BJ (cell line): ENCODE measurements at regions not wholly inside any gene's neighbourhood (a gene's known extent, or its start where the extent isn't known, plus 50 kb on each side); places are given as distances from the start of the nearest gene placed in this dataset.

ENCODE experiments used
- CTCF ChIA-PET: fragments of 350-600 bp; formaldehyde crosslinking; extraction: SDS; loops from one replicate; lab custom pipeline; 2021; ENCODE audit warnings: antibody characterized with exemption, inconsistent platforms; lab: Yijun Ruan, JAX
- POLR2A ChIA-PET: fragments of 300-600 bp; sonication (Branson Sonifier 250); formaldehyde crosslinking; extraction: SDS; loops from one replicate; lab custom pipeline; 2021; ENCODE audit warnings: antibody characterized with exemption; lab: Charles Lee
- DNase-seq: peaks from one replicate; pipeline ENCODE4 v3.0.0-alpha.2; 2011; ENCODE audit warnings: low read depth
- H3K27me3 ChIP-seq: 2 replicates; pipeline ENCODE4 v1.6.0; 2011; ENCODE audit warnings: low read length; ENCODE audit not compliant: control insufficient read depth, insufficient read depth
- H3K36me3 ChIP-seq: 2 replicates; pipeline ENCODE4 v1.5.1; 2011; ENCODE audit warnings: low read length; ENCODE audit not compliant: control insufficient read depth, insufficient read depth
- H3K4me3 ChIP-seq: 2 replicates; pipeline ENCODE4 v1.5.1; 2011; ENCODE audit warnings: low read depth, mild to moderate bottlenecking, control low read depth, low read length
- CTCF ChIP-seq: IDR thresholded peaks from 2 replicates; pipeline ENCODE4 v1.5.1; 2011; ENCODE audit warnings: low read depth, mild to moderate bottlenecking, control low read depth, inconsistent platforms, low read length, moderate library complexity; ENCODE audit not compliant: insufficient read depth

DNA sequence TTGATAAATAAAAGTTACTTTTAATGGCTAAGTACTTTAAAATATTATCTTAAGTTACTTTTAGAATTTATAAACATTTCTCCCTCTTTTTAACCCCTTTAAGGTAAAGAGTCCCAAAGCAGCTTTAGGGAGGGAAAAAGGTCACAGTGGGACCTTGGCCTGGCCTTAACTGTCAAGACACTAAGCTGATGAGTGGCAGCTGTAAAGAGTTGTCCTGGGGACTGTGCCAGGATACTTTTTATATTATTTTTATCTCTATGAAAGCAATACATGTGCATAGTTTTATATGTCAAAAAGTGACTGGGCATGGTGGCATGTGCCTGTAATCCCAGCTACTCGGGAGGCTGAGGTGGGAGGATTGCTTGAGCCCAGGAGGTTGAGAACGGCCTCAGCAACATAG, 94.2 kb upstream of the RESF1 start:
- Histone ChIP-seq H3K27me3 (no peaks in the 10 kb centered on the region), H3K4me3 (no peak overlapping the region), H3K36me3 (no peaks in the 10 kb centered on the region)
- TF ChIP-seq CTCF, result no peak
- POLR2A ChIA-PET, result interaction anchor here (0.7 kb wide), 1 partner anchor 136 kb away, joined by 5 read pairs; the partner anchor contains the start of gene AMN1
- CTCF ChIA-PET, result no interaction called here
- no peak for DNase-seq

- no peak for TF ChIP-seq CTCF
- no peak for DNase-seq
- no peaks in the 10 kb centered on the region for H3K27me3 ChIP-seq
- no peaks in the 10 kb centered on the region for H3K36me3 ChIP-seq
- ChIA-PET CTCF (no interaction called here), POLR2A (no interaction called here)
- H3K4me3 ChIP-seq, result no peak overlapping the region
These were observed 97.9 kb upstream of the RESF1 start for GRCh38 chr12:31861360-31861759.

GRCh38 chr12:31860401-31860800, 98.8 kb upstream of the RESF1 start:
- ChIA-PET CTCF (no interaction called here), POLR2A (no interaction called here)
- TF ChIP-seq CTCF, result no peak
- no peaks in the 10 kb centered on the region for H3K27me3 ChIP-seq
- H3K36me3 ChIP-seq, result no peaks in the 10 kb centered on the region
- H3K4me3 ChIP-seq, result no peak overlapping the region
- no peak for DNase-seq

- Histone ChIP-seq H3K4me3 (no peak overlapping the region), H3K27me3 (no peaks in the 10 kb centered on the region), H3K36me3 (no peaks in the 10 kb centered on the region)
- TF ChIP-seq CTCF, result no peak
- no peak for DNase-seq
- ChIA-PET POLR2A (no interaction called here), CTCF (no interaction called here)
These were observed 99.8 kb upstream of the RESF1 start for GRCh38 chr12:31859232-31859977.

- Histone ChIP-seq H3K36me3 (no peaks in the 10 kb centered on the region), H3K27me3 (no peaks in the 10 kb centered on the region), H3K4me3 (no peak overlapping the region)
- no peak for TF ChIP-seq CTCF
- no peak for DNase-seq
- CTCF ChIA-PET, result interaction anchor here (0.5 to 0.6 kb wide), 2 partner anchors 47 to 192 kb away, joined by 3 to 4 read pairs; no protein-coding TSS in a partner anchor
- POLR2A ChIA-PET, result no interaction called here
These were observed 103.8 kb upstream of the RESF1 start for GRCh38 chr12:31855427-31855826.
